ENCODE measurements at regions not wholly inside any gene's neighbourhood (a gene's known extent, or its start where the extent isn't known, plus 50 kb on each side); places are given as distances from the start of the nearest gene placed in this dataset.
"Not testable (repeated sequence)": the region's sequence is repeated elsewhere in the genome, so short reads cannot be mapped to it uniquely, and the experiment has no call there.

GRCh38 chr17:16865077-16865613 lies 106.8 kb downstream of the TNFRSF13B start:
- TF ChIP-seq CTCF, POLR2A, POLR2AphosphoS5, EP300 (IDR thresholded peaks at IDR 0.05): not testable (repeated sequence)

Data from upper lobe of left lung (tissue), 4 donors.